ENCODE measurements at regions not wholly inside any gene's neighbourhood (a gene's known extent, or its start where the extent isn't known, plus 50 kb on each side); places are given as distances from the start of the nearest gene placed in this dataset.
A peak's percentile ranks its signal among the peaks of the same experiment; 100 is the strongest.
"Not testable (repeated sequence)": the region's sequence is repeated elsewhere in the genome, so short reads cannot be mapped to it uniquely, and the experiment has no call there.

- intact Hi-C loops (cut with DNase I) = loop anchor here (10.0 kb wide), 1 partner anchor 58 kb away; no protein-coding TSS in a partner anchor
- DNase-seq = no peak
Measured at GRCh38 chr12:23222801-23223200, 597.8 kb downstream of the ETNK1 start.

- DNase-seq = no peak
- intact Hi-C loops (cut with DNase I) = loop anchor here (10.0 kb wide), 1 partner anchor 63 kb away; no protein-coding TSS in a partner anchor
Measured at GRCh38 chr12:23228101-23228500, 603.1 kb downstream of the ETNK1 start.

- intact Hi-C loops (cut with DNase I) = no loop called here
- DNase-seq = no peak
Measured at GRCh38 chr12:23230899-23231298, 605.9 kb downstream of the ETNK1 start.

GRCh38 chr12:23236066-23236780, 611.3 kb downstream of the ETNK1 start:
- no peak for DNase-seq
- intact Hi-C loops (cut with DNase I) = no loop called here

GRCh38 chr12:23236811-23237210, 611.8 kb downstream of the ETNK1 start:
- intact Hi-C loops (cut with DNase I) = no loop called here
- no peak for DNase-seq

GRCh38 chr12:23238190-23238589, 613.2 kb downstream of the ETNK1 start:
- intact Hi-C loops (cut with DNase I) = no loop called here
- no peak for DNase-seq

- DNase-seq = no peak
- intact Hi-C loops (cut with DNase I) = no loop called here
Measured at GRCh38 chr12:23238957-23239356, 614.0 kb downstream of the ETNK1 start.

GRCh38 chr12:23245186-23245585, 620.2 kb downstream of the ETNK1 start:
- no peak for DNase-seq
- intact Hi-C loops (cut with DNase I) = no loop called here

GRCh38 chr12:23253191-23253590, 628.2 kb downstream of the ETNK1 start:
- intact Hi-C loops (cut with DNase I) = no loop called here
- DNase-seq = peak in 1 of 10 donors; percentile 33

- DNase-seq; intact Hi-C loops (cut with DNase I): not testable (repeated sequence)
Measured at GRCh38 chr12:23253910-23254309, 628.9 kb downstream of the ETNK1 start.

- intact Hi-C loops (cut with DNase I) = no loop called here
- no peak for DNase-seq
Measured at GRCh38 chr12:23259558-23259957, 634.6 kb downstream of the ETNK1 start.

- intact Hi-C loops (cut with DNase I) = no loop called here
Measured at GRCh38 chr12:23262670-23263069, 637.7 kb downstream of the ETNK1 start.

GRCh38 chr12:23277831-23278230, 652.9 kb downstream of the ETNK1 start:
- intact Hi-C loops (cut with DNase I) = no loop called here
- DNase-seq = no peak

More at GRCh38 chr12:23262670-23263069, 637.7 kb downstream of the ETNK1 start:
- DNase-seq = no peak

- no peak for DNase-seq
- intact Hi-C loops (cut with DNase I) = no loop called here
Measured at GRCh38 chr12:23281295-23281694, 656.3 kb downstream of the ETNK1 start.

- no peak for DNase-seq
Measured at GRCh38 chr12:23282701-23283100, 657.7 kb downstream of the ETNK1 start.

GRCh38 chr12:23285764-23286530, 661.0 kb downstream of the ETNK1 start:
- intact Hi-C loops (cut with DNase I) = not testable (repeated sequence)
- DNase-seq = peak in 3 of 10 donors; percentile 50 to 75 (median 61)

More at GRCh38 chr12:23282701-23283100, 657.7 kb downstream of the ETNK1 start:
- intact Hi-C loops (cut with DNase I) = no loop called here

GRCh38 chr12:23290627-23291330, 658.7 kb downstream of the SOX5 start:
- DNase-seq = no peak
- intact Hi-C loops (cut with DNase I) = no loop called here

- no peak for DNase-seq
- intact Hi-C loops (cut with DNase I) = no loop called here
Measured at GRCh38 chr12:23303220-23303619, 646.2 kb downstream of the SOX5 start.

- intact Hi-C loops (cut with DNase I) = no loop called here
- no peak for DNase-seq
Measured at GRCh38 chr12:23303821-23304220, 645.6 kb downstream of the SOX5 start.

- intact Hi-C loops (cut with DNase I) = no loop called here
- DNase-seq = no peak
Measured at GRCh38 chr12:23333938-23334337, 615.5 kb downstream of the SOX5 start.

GRCh38 chr12:23335593-23335992, 613.9 kb downstream of the SOX5 start:
- intact Hi-C loops (cut with DNase I) = no loop called here
- no peak for DNase-seq
